ENCODE measurements at regions not wholly inside any gene's neighbourhood (a gene's known extent, or its start where the extent isn't known, plus 50 kb on each side); places are given as distances from the start of the nearest gene placed in this dataset.

GRCh38 chr2:189372688-189373257 lies 68.5 kb upstream of the WDR75 start:
- no peaks in the 10 kb centered on the region for H3K4me1 ChIP-seq
- H3K9me3 ChIP-seq, result no peaks in the 10 kb centered on the region
- H3K36me3 ChIP-seq, result no peaks in the 10 kb centered on the region
- no peak overlapping the region for H3K4me3 ChIP-seq
- intact Hi-C loops (cut with DNase I; ENCODE audit: low total_unique reads) (no loop called here), in situ Hi-C loops (cut with MboI; ENCODE audit: low sequenced_read_pairs in 4 of 4) (no loop called here)
- H3K27me3 ChIP-seq, result no peaks in the 10 kb centered on the region
- no peak for ATAC-seq
- DNase-seq, result no peak
- H3K27ac ChIP-seq, result no peak overlapping the region
- no peak for TF ChIP-seq CTCF (IDR thresholded peaks at IDR 0.05 in 4 of 5, conservative IDR thresholded peaks at IDR 0.05 in 1 of 5)
- TF ChIP-seq POLR2A (IDR thresholded peaks at IDR 0.05), result no peak

- Histone ChIP-seq H3K27me3 (no peaks in the 10 kb centered on the region), H3K36me3 (no peaks in the 10 kb centered on the region), H3K9me3 (no peaks in the 10 kb centered on the region), H3K4me1 (no peaks in the 10 kb centered on the region), H3K27ac (no peak overlapping the region), H3K4me3 (no peak overlapping the region)
- DNase-seq, result no peak
- TF ChIP-seq POLR2A (IDR thresholded peaks at IDR 0.05), result no peak
- no peak for TF ChIP-seq CTCF (IDR thresholded peaks at IDR 0.05 in 4 of 5, conservative IDR thresholded peaks at IDR 0.05 in 1 of 5)
- intact Hi-C loops (cut with DNase I; ENCODE audit: low total_unique reads), result no loop called here
- in situ Hi-C loops (cut with MboI; ENCODE audit: low sequenced_read_pairs in 4 of 4), result no loop called here
- no peak for ATAC-seq
These were observed 66.8 kb upstream of the WDR75 start for GRCh38 chr2:189374481-189374880.

GRCh38 chr2:189375842-189376241 lies 65.4 kb upstream of the WDR75 start:
- H3K4me3 ChIP-seq, result no peak overlapping the region
- ATAC-seq (no peak), DNase-seq (no peak)
- intact Hi-C loops (cut with DNase I; ENCODE audit: low total_unique reads) (no loop called here), in situ Hi-C loops (cut with MboI; ENCODE audit: low sequenced_read_pairs in 4 of 4) (no loop called here)
- no peaks in the 10 kb centered on the region for H3K36me3 ChIP-seq
- TF ChIP-seq CTCF (IDR thresholded peaks at IDR 0.05 in 4 of 5, conservative IDR thresholded peaks at IDR 0.05 in 1 of 5) (no peak), POLR2A (IDR thresholded peaks at IDR 0.05) (no peak)
- no peak overlapping the region for H3K27ac ChIP-seq
- no peaks in the 10 kb centered on the region for H3K27me3 ChIP-seq
- no peaks in the 10 kb centered on the region for H3K4me1 ChIP-seq
- no peaks in the 10 kb centered on the region for H3K9me3 ChIP-seq

GRCh38 chr2:189379287-189379630 lies 62.0 kb upstream of the WDR75 start:
- Histone ChIP-seq H3K36me3 (no peaks in the 10 kb centered on the region), H3K27me3 (no peaks in the 10 kb centered on the region), H3K9me3 (no peaks in the 10 kb centered on the region), H3K27ac (no peak overlapping the region), H3K4me3 (no peak overlapping the region), H3K4me1 (no peaks in the 10 kb centered on the region)
- ATAC-seq (no peak), DNase-seq (no peak)
- intact Hi-C loops (cut with DNase I; ENCODE audit: low total_unique reads) (no loop called here), in situ Hi-C loops (cut with MboI; ENCODE audit: low sequenced_read_pairs in 4 of 4) (no loop called here)
- TF ChIP-seq CTCF (IDR thresholded peaks at IDR 0.05 in 4 of 5, conservative IDR thresholded peaks at IDR 0.05 in 1 of 5), result no peak
- no peak for TF ChIP-seq POLR2A (IDR thresholded peaks at IDR 0.05)

- no peak overlapping the region for H3K4me3 ChIP-seq
- no peaks in the 10 kb centered on the region for H3K9me3 ChIP-seq
- TF ChIP-seq CTCF (IDR thresholded peaks at IDR 0.05 in 4 of 5, conservative IDR thresholded peaks at IDR 0.05 in 1 of 5) (no peak), POLR2A (IDR thresholded peaks at IDR 0.05) (no peak)
- DNase-seq, result no peak
- no peak for ATAC-seq
- no peaks in the 10 kb centered on the region for H3K4me1 ChIP-seq
- in situ Hi-C loops (cut with MboI; ENCODE audit: low sequenced_read_pairs in 4 of 4), result no loop called here
- no peak overlapping the region for H3K27ac ChIP-seq
- intact Hi-C loops (cut with DNase I; ENCODE audit: low total_unique reads), result no loop called here
- no peaks in the 10 kb centered on the region for H3K36me3 ChIP-seq
- H3K27me3 ChIP-seq, result no peaks in the 10 kb centered on the region
These were observed 61.5 kb upstream of the WDR75 start for GRCh38 chr2:189379731-189380261.

Measured in gastrocnemius medialis (tissue), 4 donors.